ENCODE measurements at regions not wholly inside any gene's neighbourhood (a gene's known extent, or its start where the extent isn't known, plus 50 kb on each side); places are given as distances from the start of the nearest gene placed in this dataset.

DNA sequence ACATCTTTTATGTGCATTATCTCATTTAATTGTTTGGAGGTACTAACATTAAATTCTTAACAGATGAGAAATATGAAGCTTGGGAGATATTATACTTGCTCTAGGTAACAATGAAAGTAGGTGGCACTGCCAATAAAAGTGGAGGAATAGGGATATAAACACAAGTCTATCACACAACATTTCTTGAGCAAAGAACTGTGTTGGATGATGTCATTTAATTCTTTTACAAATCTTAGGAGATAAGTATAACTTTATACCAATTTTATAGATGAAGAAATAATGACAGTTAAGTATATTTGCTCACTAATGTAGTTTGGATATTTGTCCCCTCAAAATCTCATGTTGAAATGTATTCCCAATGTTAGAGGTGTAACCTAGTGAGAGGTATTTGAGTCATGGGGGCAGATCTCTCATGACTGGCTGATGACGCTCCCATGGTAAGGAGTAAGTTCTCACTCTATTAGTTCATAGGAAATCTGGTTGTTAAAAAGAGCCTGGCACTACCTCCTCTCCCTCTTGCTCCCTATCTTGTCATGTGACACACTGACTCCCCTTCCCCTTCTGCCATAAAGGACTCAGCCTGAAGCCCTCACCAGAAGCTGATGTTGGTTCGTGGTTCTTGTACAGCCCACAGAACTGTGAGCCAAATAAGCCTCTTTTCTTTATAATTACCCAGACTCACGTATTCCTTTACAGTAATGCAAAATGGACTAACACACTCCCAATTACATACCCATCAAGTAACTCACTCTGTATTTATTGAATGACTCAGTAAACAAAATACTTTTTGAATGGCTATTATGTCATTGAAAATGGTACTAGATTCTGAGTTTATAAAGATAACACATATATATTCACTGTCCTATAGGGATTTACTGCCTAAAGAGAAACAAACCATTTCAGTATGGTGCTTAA, 146.8 kb upstream of the KITLG start:
- H3K36me3 ChIP-seq = no peaks in the 10 kb centered on the region
- no peak overlapping the region for H3K4me3 ChIP-seq
- H3K4me1 ChIP-seq (ENCODE audit: control insufficient read depth in 1 of 2, low read depth in 2 of 2) = no peaks in the 10 kb centered on the region
- no peak for ATAC-seq (ENCODE audit: insufficient number of reproducible peaks, low FRiP score, low read depth)
- H3K27me3 ChIP-seq (replicated peaks; ENCODE audit: insufficient read depth) = no peaks in the 10 kb centered on the region
- no peaks in the 10 kb centered on the region for H3K9me3 ChIP-seq
- H3K27ac ChIP-seq = no peak overlapping the region
- DNase-seq (ENCODE audit: low spot score) = no peak
- TF ChIP-seq, protein P1, sequence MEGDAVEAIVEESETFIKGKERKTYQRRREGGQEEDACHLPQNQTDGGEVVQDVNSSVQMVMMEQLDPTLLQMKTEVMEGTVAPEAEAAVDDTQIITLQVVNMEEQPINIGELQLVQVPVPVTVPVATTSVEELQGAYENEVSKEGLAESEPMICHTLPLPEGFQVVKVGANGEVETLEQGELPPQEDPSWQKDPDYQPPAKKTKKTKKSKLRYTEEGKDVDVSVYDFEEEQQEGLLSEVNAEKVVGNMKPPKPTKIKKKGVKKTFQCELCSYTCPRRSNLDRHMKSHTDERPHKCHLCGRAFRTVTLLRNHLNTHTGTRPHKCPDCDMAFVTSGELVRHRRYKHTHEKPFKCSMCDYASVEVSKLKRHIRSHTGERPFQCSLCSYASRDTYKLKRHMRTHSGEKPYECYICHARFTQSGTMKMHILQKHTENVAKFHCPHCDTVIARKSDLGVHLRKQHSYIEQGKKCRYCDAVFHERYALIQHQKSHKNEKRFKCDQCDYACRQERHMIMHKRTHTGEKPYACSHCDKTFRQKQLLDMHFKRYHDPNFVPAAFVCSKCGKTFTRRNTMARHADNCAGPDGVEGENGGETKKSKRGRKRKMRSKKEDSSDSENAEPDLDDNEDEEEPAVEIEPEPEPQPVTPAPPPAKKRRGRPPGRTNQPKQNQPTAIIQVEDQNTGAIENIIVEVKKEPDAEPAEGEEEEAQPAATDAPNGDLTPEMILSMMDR (IDR thresholded peaks at IDR 0.05) = no peak

DNA sequence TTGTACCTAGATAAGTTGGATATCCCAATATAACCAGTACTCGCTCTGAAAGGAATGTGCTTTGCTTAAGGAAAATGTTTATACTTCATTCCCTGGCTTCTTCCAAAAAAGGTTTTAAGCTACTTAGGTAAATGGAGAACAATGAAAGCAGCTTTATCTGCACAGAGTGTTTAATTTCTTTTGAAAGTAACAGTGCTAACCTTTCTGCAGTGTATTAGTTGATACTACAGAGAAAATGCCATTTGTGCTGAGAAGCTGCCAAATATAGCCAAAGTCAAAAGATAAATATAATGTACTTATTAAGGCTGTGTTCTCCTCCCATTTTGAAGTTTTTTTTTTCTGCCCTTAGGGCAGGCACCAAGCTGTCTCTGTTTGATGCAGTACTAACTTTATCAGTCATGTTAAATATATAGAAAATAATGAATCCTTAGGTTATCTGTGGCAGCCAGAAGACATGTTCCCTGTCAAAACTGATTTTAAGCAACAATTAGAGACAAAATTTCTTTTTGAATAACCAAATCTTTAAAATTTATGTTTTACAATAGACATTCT, 145.4 kb upstream of the KITLG start:
- Histone ChIP-seq H3K9me3 (no peaks in the 10 kb centered on the region), H3K27ac (no peak overlapping the region), H3K27me3 (replicated peaks; ENCODE audit: insufficient read depth) (no peaks in the 10 kb centered on the region), H3K36me3 (no peaks in the 10 kb centered on the region), H3K4me3 (no peak overlapping the region), H3K4me1 (ENCODE audit: control insufficient read depth in 1 of 2, low read depth in 2 of 2) (no peaks in the 10 kb centered on the region)
- TF ChIP-seq, protein P1 (IDR thresholded peaks at IDR 0.05) = no peak
- no peak for DNase-seq (ENCODE audit: low spot score)
- ATAC-seq (ENCODE audit: insufficient number of reproducible peaks, low FRiP score, low read depth) = no peak

- no peaks in the 10 kb centered on the region for H3K9me3 ChIP-seq
- no peaks in the 10 kb centered on the region for H3K4me1 ChIP-seq (ENCODE audit: control insufficient read depth in 1 of 2, low read depth in 2 of 2)
- DNase-seq (ENCODE audit: low spot score) (no peak), ATAC-seq (ENCODE audit: insufficient number of reproducible peaks, low FRiP score, low read depth) (no peak)
- H3K36me3 ChIP-seq = no peaks in the 10 kb centered on the region
- H3K27me3 ChIP-seq (replicated peaks; ENCODE audit: insufficient read depth) = no peaks in the 10 kb centered on the region
- H3K4me3 ChIP-seq = no peak overlapping the region
- H3K27ac ChIP-seq = no peak overlapping the region
- TF ChIP-seq, protein P1 (IDR thresholded peaks at IDR 0.05) = no peak
Observed at GRCh38 chr12:88723219-88723618, 142.9 kb upstream of the KITLG start.

DNA sequence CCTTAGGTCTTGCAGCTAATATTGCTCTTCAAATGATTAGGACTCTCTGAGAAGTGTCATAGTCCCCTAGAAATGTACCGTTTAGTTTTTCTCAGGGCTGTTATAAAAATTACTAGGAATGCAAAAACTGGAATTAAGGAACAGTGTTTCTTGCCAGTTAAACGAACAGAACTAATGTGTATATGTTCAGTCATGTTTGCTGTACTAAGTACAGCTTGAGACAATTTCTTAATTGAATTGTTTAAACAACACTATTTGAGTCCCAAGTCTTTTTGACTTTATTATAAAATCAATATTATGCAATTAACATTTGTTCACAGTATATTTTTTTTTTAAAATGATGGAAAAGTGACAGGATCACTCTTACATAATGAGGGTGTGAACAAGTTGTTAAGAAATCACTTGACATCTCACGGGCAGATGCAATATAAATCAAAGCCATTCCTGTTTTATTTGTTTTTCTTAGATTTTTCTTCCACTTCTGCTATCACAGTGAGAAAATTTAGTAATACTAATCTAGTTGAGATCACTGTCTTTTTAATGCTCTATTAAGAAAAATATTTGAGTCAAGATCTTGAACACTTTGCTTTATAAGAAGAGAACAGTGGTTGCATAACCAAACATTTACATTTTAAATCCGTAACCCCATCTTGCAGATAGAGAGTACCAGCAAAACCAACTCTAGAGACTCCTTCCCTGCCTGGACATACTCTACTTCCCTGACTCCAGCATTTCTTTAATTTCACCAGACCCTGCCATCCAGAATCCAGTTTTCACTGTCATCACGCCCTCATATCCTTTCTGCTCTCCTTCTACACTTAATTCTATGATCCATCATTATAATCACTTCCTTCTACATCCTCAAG, 140.7 kb upstream of the KITLG start:
- TF ChIP-seq, protein P1 (IDR thresholded peaks at IDR 0.05) = no peak
- ATAC-seq (ENCODE audit: insufficient number of reproducible peaks, low FRiP score, low read depth) = no peak

GRCh38 chr12:88720231-88720630, 140.0 kb upstream of the KITLG start:
- TF ChIP-seq, protein P1 (IDR thresholded peaks at IDR 0.05) = no peak
- no peak overlapping the region for H3K27ac ChIP-seq
- H3K27me3 ChIP-seq (replicated peaks; ENCODE audit: insufficient read depth) = no peaks in the 10 kb centered on the region
- no peak overlapping the region for H3K4me3 ChIP-seq
- no peaks in the 10 kb centered on the region for H3K36me3 ChIP-seq
- DNase-seq (ENCODE audit: low spot score) = no peak
- ATAC-seq (ENCODE audit: insufficient number of reproducible peaks, low FRiP score, low read depth) = no peak
- no peaks in the 10 kb centered on the region for H3K9me3 ChIP-seq
- no peaks in the 10 kb centered on the region for H3K4me1 ChIP-seq (ENCODE audit: control insufficient read depth in 1 of 2, low read depth in 2 of 2)

More for the DNA sequence above, 140.7 kb upstream of the KITLG start:
- Histone ChIP-seq H3K27ac (no peak overlapping the region), H3K4me3 (no peak overlapping the region), H3K9me3 (no peaks in the 10 kb centered on the region), H3K4me1 (ENCODE audit: control insufficient read depth in 1 of 2, low read depth in 2 of 2) (no peaks in the 10 kb centered on the region), H3K27me3 (replicated peaks; ENCODE audit: insufficient read depth) (no peaks in the 10 kb centered on the region), H3K36me3 (no peaks in the 10 kb centered on the region)
- DNase-seq (ENCODE audit: low spot score) = no peak

All from thoracic aorta (tissue), 2 donors.